MM.1S (cell line): ENCODE measurements at regions not wholly inside any gene's neighbourhood (a gene's known extent, or its start where the extent isn't known, plus 50 kb on each side); places are given as distances from the start of the nearest gene placed in this dataset.

Source experiments
- DNase-seq: peaks from one replicate; pipeline ENCODE4 v3.0.0-alpha.2; 2015
- H2AFZ ChIP-seq: fragments of 300-600 bp; sonication (generic); 2 replicates; pipeline ENCODE4 v1.6.0; 2016; ENCODE audit warnings: antibody characterized with exemption, low read length
- H3F3A ChIP-seq: fragments of 300-600 bp; sonication (generic); 2 replicates; pipeline ENCODE4 v1.6.1; 2016; ENCODE audit warnings: mild to moderate bottlenecking, antibody characterized with exemption, low read length, moderate library complexity, mixed read lengths; ENCODE audit not compliant: insufficient read depth
- H3K27ac ChIP-seq: fragments of 300-600 bp; sonication (generic); 2 replicates; pipeline ENCODE4 v1.5.1; 2016; ENCODE audit warnings: mild to moderate bottlenecking, low read length
- H3K27me3 ChIP-seq: fragments of 300-600 bp; sonication (generic); replicated peaks from 2 replicates; pipeline ENCODE4 v1.6.0; 2016; ENCODE audit warnings: low read length; ENCODE audit not compliant: insufficient read depth
- H3K36me3 ChIP-seq: fragments of 300-600 bp; sonication (generic); replicated peaks from 2 replicates; pipeline ENCODE4 v1.6.1; 2016; ENCODE audit warnings: mild to moderate bottlenecking, low read length, mixed read lengths; ENCODE audit not compliant: insufficient read depth
- H3K4me1 ChIP-seq: fragments of 300-600 bp; sonication (generic); 2 replicates; pipeline ENCODE4 v1.6.1; 2016; ENCODE audit warnings: low read length, mixed read lengths
- H3K4me2 ChIP-seq: fragments of 300-600 bp; sonication (generic); 2 replicates; pipeline ENCODE4 v1.6.0; 2016; ENCODE audit warnings: low read depth, low read length
- H3K4me3 ChIP-seq: fragments of 300-600 bp; sonication (generic); 2 replicates; pipeline ENCODE4 v1.5.1; 2016; ENCODE audit warnings: low read length, mixed read lengths
- H3K79me2 ChIP-seq: fragments of 300-600 bp; sonication (generic); 2 replicates; pipeline ENCODE4 v1.6.1; 2016; ENCODE audit warnings: mixed run types, low read length, mixed read lengths
- H3K9ac ChIP-seq: fragments of 300-600 bp; sonication (generic); 2 replicates; pipeline ENCODE4 v1.6.1; 2016; ENCODE audit warnings: low read length, mixed read lengths
- H3K9me2 ChIP-seq: fragments of 300-600 bp; sonication (generic); replicated peaks from 2 replicates; pipeline ENCODE4 v1.6.1; 2016; ENCODE audit warnings: mild to moderate bottlenecking, low read length, mixed read lengths; ENCODE audit not compliant: insufficient read depth
- H3K9me3 ChIP-seq: fragments of 300-600 bp; sonication (generic); replicated peaks from 2 replicates; pipeline ENCODE4 v1.6.1; 2016; ENCODE audit warnings: mild to moderate bottlenecking, low read length, mixed read lengths; ENCODE audit not compliant: insufficient read depth
- H4K20me1 ChIP-seq: fragments of 300-600 bp; sonication (generic); 2 replicates; pipeline ENCODE4 v1.6.1; 2016; ENCODE audit warnings: mild to moderate bottlenecking, low read length, moderate library complexity, mixed read lengths; ENCODE audit not compliant: insufficient read depth
- EZH2 ChIP-seq: fragments of 300-600 bp; sonication (generic); optimal IDR thresholded peaks from 2 replicates; pipeline ENCODE3; 2017; ENCODE audit warnings: low read depth, mild to moderate bottlenecking, antibody characterized with exemption, low read length, mixed read lengths
- EZH2phosphoT487 ChIP-seq: fragments of 300-600 bp; sonication (generic); IDR thresholded peaks from 2 replicates; pipeline ENCODE4 v1.6.1; 2018; ENCODE audit warnings: antibody characterized with exemption, low read length
- TF ChIP-seq, protein P1 (sequence below): fragments of 300-600 bp; sonication (generic); IDR thresholded peaks from 2 replicates; pipeline ENCODE4 v1.5.1; 2016; ENCODE audit warnings: antibody characterized with exemption, low read length, mixed read lengths

DNA sequence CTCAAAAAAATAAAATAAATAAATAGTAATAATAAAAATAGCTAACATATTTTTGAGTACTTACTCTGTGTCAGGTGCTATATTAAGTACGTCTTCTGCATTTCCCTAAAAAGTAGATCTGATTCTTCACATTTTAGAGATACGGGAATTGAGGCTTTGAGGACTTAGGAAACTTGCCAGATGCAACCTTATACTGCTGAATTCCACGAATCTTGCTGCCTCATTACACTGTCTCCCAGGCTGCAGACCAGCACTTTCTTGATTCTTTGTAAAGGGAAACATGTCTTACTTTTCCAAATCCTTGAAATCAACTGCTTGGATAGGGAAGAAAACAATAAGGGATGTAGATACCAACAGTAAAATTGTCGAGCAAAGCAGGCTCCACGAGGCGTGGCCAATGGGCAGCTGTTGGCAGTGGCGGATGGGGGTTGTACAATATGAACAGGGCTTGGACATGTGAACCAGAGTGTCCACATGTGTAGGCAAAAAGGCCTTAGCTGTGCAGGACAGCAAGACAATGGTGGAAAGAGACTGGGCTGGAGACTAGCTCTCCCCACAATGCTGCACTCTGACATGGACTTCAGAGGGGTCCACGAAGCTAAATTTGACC, 124.3 kb upstream of the RAI14 start:
- H3K9me3 ChIP-seq: no peaks in the 10 kb centered on the region
- no peak for TF ChIP-seq EZH2
- TF ChIP-seq, protein P1, sequence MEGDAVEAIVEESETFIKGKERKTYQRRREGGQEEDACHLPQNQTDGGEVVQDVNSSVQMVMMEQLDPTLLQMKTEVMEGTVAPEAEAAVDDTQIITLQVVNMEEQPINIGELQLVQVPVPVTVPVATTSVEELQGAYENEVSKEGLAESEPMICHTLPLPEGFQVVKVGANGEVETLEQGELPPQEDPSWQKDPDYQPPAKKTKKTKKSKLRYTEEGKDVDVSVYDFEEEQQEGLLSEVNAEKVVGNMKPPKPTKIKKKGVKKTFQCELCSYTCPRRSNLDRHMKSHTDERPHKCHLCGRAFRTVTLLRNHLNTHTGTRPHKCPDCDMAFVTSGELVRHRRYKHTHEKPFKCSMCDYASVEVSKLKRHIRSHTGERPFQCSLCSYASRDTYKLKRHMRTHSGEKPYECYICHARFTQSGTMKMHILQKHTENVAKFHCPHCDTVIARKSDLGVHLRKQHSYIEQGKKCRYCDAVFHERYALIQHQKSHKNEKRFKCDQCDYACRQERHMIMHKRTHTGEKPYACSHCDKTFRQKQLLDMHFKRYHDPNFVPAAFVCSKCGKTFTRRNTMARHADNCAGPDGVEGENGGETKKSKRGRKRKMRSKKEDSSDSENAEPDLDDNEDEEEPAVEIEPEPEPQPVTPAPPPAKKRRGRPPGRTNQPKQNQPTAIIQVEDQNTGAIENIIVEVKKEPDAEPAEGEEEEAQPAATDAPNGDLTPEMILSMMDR: no peak
- no peak for TF ChIP-seq EZH2phosphoT487
- no peak overlapping the region for H3K4me3 ChIP-seq
- peaks cover 18% of the 10 kb centered on the region for H3F3A ChIP-seq
- no peaks in the 10 kb centered on the region for H3K9me2 ChIP-seq
- DNase-seq: no peak
- no peaks in the 10 kb centered on the region for H4K20me1 ChIP-seq
- no peak overlapping the region for H3K9ac ChIP-seq
- peaks cover 28% of the 10 kb centered on the region for H3K4me1 ChIP-seq
- H3K27me3 ChIP-seq: no peaks in the 10 kb centered on the region
- no peak overlapping the region for H3K27ac ChIP-seq
- H2AFZ ChIP-seq: no peak overlapping the region
- no peaks in the 10 kb centered on the region for H3K36me3 ChIP-seq
- H3K4me2 ChIP-seq: no peak overlapping the region
- H3K79me2 ChIP-seq: no peaks in the 10 kb centered on the region

DNA sequence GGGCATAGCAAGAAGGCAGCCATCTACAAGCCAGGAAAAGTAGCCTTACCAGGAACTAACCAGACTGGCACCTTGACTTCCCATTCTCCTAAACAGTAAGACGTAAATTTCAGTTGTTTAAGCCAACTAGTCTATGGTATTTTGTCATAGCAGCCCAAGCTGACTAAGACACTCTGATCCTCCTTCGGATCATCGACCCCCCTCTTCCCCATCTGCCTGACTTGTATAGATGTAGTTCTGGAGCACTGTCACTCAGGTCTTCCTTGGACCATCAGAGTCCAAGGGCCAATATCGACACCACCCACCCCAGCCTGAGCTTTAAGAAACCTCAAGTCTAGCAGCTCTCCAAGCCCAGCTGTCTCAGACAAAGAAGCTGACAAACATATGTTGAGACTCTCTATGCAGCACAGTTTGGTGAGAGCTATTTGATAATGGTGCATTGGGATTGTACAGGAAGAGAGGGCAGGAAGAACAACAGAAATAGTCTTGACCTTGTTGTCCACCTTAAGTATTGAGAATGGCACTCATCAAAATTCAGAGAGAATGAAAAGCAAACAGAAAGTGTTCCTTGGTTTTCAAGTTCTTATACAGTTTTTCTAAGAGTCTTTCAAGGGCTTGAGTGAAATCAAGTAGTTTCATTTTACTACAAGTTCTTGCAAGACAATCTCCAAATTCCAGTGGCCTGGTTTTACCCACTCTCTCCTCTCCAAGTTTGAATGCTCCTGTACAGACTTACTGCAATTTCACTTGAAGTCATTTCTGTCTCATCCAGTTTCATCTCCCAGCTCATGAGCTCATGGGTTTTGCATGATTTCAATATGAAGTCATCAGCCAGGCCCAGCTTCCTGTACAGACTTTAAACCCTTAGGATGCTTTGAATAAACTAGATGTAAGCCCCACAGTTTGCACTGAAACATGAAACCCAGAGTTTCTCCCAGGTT, 122.3 kb upstream of the RAI14 start:
- H3K9ac ChIP-seq: no peak overlapping the region
- peak overlapping the region; percentile 16; the same call in 1 of the 2 replicates for H3K27ac ChIP-seq

DNA sequence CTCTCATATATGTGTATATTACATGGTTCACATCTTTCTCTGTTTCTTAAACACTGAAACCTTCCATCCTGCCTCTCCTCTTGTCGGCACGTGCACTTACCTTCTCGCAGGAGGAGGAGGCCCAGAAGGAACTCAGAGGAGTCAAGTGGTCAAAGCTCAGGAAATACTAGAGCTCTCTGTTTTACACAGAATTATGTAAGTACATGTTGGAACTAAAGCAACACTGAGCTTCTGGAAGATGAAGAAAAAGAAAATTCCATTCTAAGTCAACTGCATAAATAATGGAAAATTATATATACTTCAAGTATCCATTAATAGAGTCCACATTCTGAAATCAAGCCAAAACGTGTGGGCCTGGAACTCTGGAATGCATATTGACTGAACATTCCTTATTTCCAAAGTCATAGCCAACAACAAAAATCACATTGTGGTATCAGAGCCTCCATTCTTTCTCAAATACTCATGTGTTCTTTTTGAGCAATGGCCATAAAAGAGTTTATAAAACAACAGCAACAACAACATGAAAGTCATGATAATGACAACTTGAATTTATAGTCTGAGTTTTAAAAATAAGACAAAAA, 121.5 kb upstream of the RAI14 start:
- Histone ChIP-seq H3K4me1 (peaks cover 21% of the 10 kb centered on the region), H2AFZ (no peak overlapping the region), H3K4me3 (no peak overlapping the region), H3K9me2 (no peaks in the 10 kb centered on the region), H3K27ac (peak overlapping the region; percentile 16; the same call in 1 of the 2 replicates), H3K79me2 (no peaks in the 10 kb centered on the region), H3K4me2 (peak overlapping the region; percentile 38; the same call in 1 of the 2 replicates), H3K9me3 (no peaks in the 10 kb centered on the region), H3K9ac (no peak overlapping the region), H3F3A (peaks cover 18% of the 10 kb centered on the region), H3K27me3 (no peaks in the 10 kb centered on the region), H4K20me1 (no peaks in the 10 kb centered on the region), H3K36me3 (no peaks in the 10 kb centered on the region)
- DNase-seq: no peak
- no peak for TF ChIP-seq EZH2
- TF ChIP-seq, protein P1: no peak
- TF ChIP-seq EZH2phosphoT487: no peak

More for the DNA sequence above, 122.3 kb upstream of the RAI14 start:
- Histone ChIP-seq H4K20me1 (no peaks in the 10 kb centered on the region), H3K27me3 (no peaks in the 10 kb centered on the region), H3K9me3 (no peaks in the 10 kb centered on the region), H3K79me2 (no peaks in the 10 kb centered on the region), H3F3A (peaks cover 18% of the 10 kb centered on the region), H3K4me2 (peak overlapping the region; percentile 38), H3K4me1 (peaks cover 21% of the 10 kb centered on the region), H3K9me2 (no peaks in the 10 kb centered on the region), H3K4me3 (no peak overlapping the region), H2AFZ (no peak overlapping the region), H3K36me3 (no peaks in the 10 kb centered on the region)
- peak; percentile 58 for DNase-seq
- TF ChIP-seq EZH2phosphoT487: no peak
- TF ChIP-seq, protein P1: no peak
- no peak for TF ChIP-seq EZH2
